OCI-LY7 (cell line): ENCODE measurements at regions not wholly inside any gene's neighbourhood (a gene's known extent, or its start where the extent isn't known, plus 50 kb on each side); places are given as distances from the start of the nearest gene placed in this dataset.

Experiments
- BruUV-seq: library from RNA; stranded (reverse); fragments of 400-500 nt; replicated peaks from 2 replicates; lab custom pipeline; 2021; lab: Mats Ljungman, UMichigan
- CTCF ChIA-PET: fragments of 300-600 bp; sonication (Branson Sonifier 250); formaldehyde crosslinking; loops from one replicate; lab custom pipeline; 2022; ENCODE audit warnings: antibody characterized with exemption; ENCODE audit not compliant: unreplicated experiment; lab: Charles Lee
- POLR2A ChIA-PET: fragments of 300-600 bp; sonication (Branson Sonifier 250); formaldehyde crosslinking; loops from one replicate; lab custom pipeline; 2022; ENCODE audit warnings: antibody characterized with exemption; lab: Charles Lee
- DNase-seq: peaks from one replicate; pipeline ENCODE4 v3.0.0-alpha.2; 2015; ENCODE audit warnings: low spot score
- H2AFZ ChIP-seq: fragments of 200-600 bp; sonication (generic), shearing (Covaris generic); 2 replicates; pipeline ENCODE4 v1.6.1; 2014; ENCODE audit warnings: mild to moderate bottlenecking, antibody characterized with exemption, low read length, moderate library complexity
- H3K27ac ChIP-seq: fragments of 200-600 bp; sonication (generic); 2 replicates; pipeline ENCODE4 v1.5.1; 2014; ENCODE audit warnings: mixed run types, low read depth, mild to moderate bottlenecking, moderate library complexity, low read length, inconsistent platforms; ENCODE audit not compliant: poor library complexity, severe bottlenecking
- H3K36me3 ChIP-seq: fragments of 200-600 bp; sonication (generic); 2 replicates; pipeline ENCODE4 v1.6.1; 2014; ENCODE audit warnings: mild to moderate bottlenecking, antibody characterized with exemption, low read length, moderate library complexity, mixed read lengths; ENCODE audit not compliant: insufficient read depth
- H3K4me1 ChIP-seq: fragments of 200-600 bp; sonication (generic); 2 replicates; pipeline ENCODE4 v1.5.1; 2014; ENCODE audit warnings: mild to moderate bottlenecking, low read length; ENCODE audit not compliant: insufficient read depth, poor library complexity, severe bottlenecking
- H3K4me2 ChIP-seq: fragments of 200-600 bp; sonication (generic); 2 replicates; pipeline ENCODE4 v1.6.1; 2014; ENCODE audit warnings: mild to moderate bottlenecking, low read length
- H3K4me3 ChIP-seq: fragments of 200-600 bp; sonication (generic); 2 replicates; pipeline ENCODE4 v1.5.1; 2014; ENCODE audit warnings: mild to moderate bottlenecking, low read depth, low read length; ENCODE audit not compliant: poor library complexity, severe bottlenecking
- H3K79me2 ChIP-seq: fragments of 200-600 bp; sonication (generic); 2 replicates; pipeline ENCODE4 v1.6.1; 2016; ENCODE audit warnings: low read depth, mild to moderate bottlenecking, low read length, moderate library complexity, mixed read lengths; ENCODE audit not compliant: insufficient read depth
- H3K9me2 ChIP-seq: fragments of 200-600 bp; sonication (generic); 2 replicates; pipeline ENCODE4 v1.6.1; 2016; ENCODE audit warnings: mild to moderate bottlenecking, low read length, mixed read lengths; ENCODE audit not compliant: insufficient read depth
- H3K9me3 ChIP-seq: fragments of 200-600 bp; sonication (generic); 2 replicates; pipeline ENCODE4 v1.6.1; 2014; ENCODE audit warnings: mild to moderate bottlenecking, mixed run types, low read length, mixed read lengths
- H4K20me1 ChIP-seq: fragments of 200-600 bp; sonication (generic); 2 replicates; pipeline ENCODE4 v1.6.1; 2014; ENCODE audit warnings: mild to moderate bottlenecking, antibody characterized with exemption, low read length, moderate library complexity, mixed read lengths; ENCODE audit not compliant: insufficient read depth
- CTCF ChIP-seq: fragments of 200-600 bp; sonication (generic); conservative IDR thresholded peaks from 2 replicates; pipeline ENCODE4 v1.5.1; 2014; ENCODE audit warnings: mild to moderate bottlenecking, antibody characterized with exemption, low read length, moderate library complexity, mixed read lengths
- EZH2phosphoT487 ChIP-seq: fragments of 200-600 bp; sonication (generic); IDR thresholded peaks from 2 replicates; pipeline ENCODE4 v1.6.1; 2018; ENCODE audit warnings: low read depth, borderline replicate concordance, mild to moderate bottlenecking, mixed run types, antibody characterized with exemption, low read length, moderate library complexity, mixed read lengths
- intact Hi-C: fragments of 100-400 bp; cut with micrococcal nuclease; formaldehyde crosslinking; loops from one replicate; pipeline ENCODE4 v1.10.0; 2022; ENCODE audit not compliant: unreplicated experiment

GRCh38 chr2:103252781-103253180, 490.9 kb downstream of the TMEM182 start:
- no peaks in the 10 kb centered on the region for H3K36me3 ChIP-seq
- H4K20me1 ChIP-seq = no peaks in the 10 kb centered on the region
- H3K4me3 ChIP-seq = no peak overlapping the region
- no TSS peak for BruUV-seq
- intact Hi-C loops = no loop called here
- ChIA-PET POLR2A (no interaction called here), CTCF (no interaction called here)
- no peak overlapping the region for H3K4me2 ChIP-seq
- H3K27ac ChIP-seq = no peak overlapping the region
- no peaks in the 10 kb centered on the region for H3K9me2 ChIP-seq
- no peak overlapping the region for H2AFZ ChIP-seq
- DNase-seq = no peak
- no peaks in the 10 kb centered on the region for H3K9me3 ChIP-seq
- H3K79me2 ChIP-seq = no peaks in the 10 kb centered on the region
- no peaks in the 10 kb centered on the region for H3K4me1 ChIP-seq
- TF ChIP-seq EZH2phosphoT487 = no peak
- no peak for TF ChIP-seq CTCF

DNA sequence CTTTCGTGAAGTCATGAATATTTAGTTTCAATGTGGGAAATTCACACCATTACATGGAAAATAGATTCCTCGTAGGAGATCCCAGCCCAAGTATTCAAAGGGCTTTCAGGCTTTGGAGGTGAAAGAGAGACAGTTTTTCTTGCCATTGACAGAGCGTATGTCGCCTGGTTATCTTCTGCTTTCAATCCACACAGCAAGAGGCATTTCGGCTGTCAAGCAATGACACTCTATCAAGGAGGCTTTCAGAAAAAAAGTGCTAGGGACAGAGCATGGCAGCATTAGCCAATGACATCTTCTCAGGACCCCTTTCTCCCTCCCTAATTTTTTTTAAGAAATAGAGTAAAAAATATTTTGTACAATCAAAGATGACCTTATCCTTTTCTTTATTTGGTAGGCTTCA, 492.8 kb downstream of the TMEM182 start:
- CTCF ChIA-PET = no interaction called here

More for the DNA sequence above, 492.8 kb downstream of the TMEM182 start:
- Histone ChIP-seq H3K36me3 (no peaks in the 10 kb centered on the region), H3K4me3 (no peak overlapping the region), H3K4me2 (no peak overlapping the region), H2AFZ (no peak overlapping the region), H3K9me3 (no peaks in the 10 kb centered on the region), H3K9me2 (no peaks in the 10 kb centered on the region), H4K20me1 (no peaks in the 10 kb centered on the region), H3K4me1 (no peaks in the 10 kb centered on the region), H3K27ac (no peak overlapping the region), H3K79me2 (no peaks in the 10 kb centered on the region)
- no peak for TF ChIP-seq CTCF
- TF ChIP-seq EZH2phosphoT487 = no peak
- BruUV-seq = no TSS peak
- POLR2A ChIA-PET = no interaction called here
- no peak for DNase-seq
- intact Hi-C loops = no loop called here
